GM19395 (cell line): ENCODE measurements at regions not wholly inside any gene's neighbourhood (a gene's known extent, or its start where the extent isn't known, plus 50 kb on each side); places are given as distances from the start of the nearest gene placed in this dataset.
A peak's percentile ranks its signal among the peaks of the same experiment; 100 is the strongest.

Source experiments
- ATAC-seq: cut with Tn5 transposase; IDR thresholded peaks from one replicate; pipeline ENCODE4 v1.9.1; 2021; ENCODE audit warnings: mild to moderate bottlenecking, moderate library complexity; ENCODE audit not compliant: unreplicated experiment

GRCh38 chr12:118606690-118607089, 230.3 kb downstream of the SUDS3 start:
- no peak for ATAC-seq

- no peak for ATAC-seq
Measured at GRCh38 chr12:118607831-118608230, 231.5 kb downstream of the SUDS3 start.

GRCh38 chr12:118608770-118609344, 232.5 kb downstream of the SUDS3 start:
- ATAC-seq = no peak

- ATAC-seq = no peak
Measured at GRCh38 chr12:118611295-118611694, 234.9 kb downstream of the SUDS3 start.

GRCh38 chr12:118611770-118612169, 235.4 kb downstream of the SUDS3 start:
- ATAC-seq = no peak

GRCh38 chr12:118617611-118618450, 241.5 kb downstream of the SUDS3 start:
- ATAC-seq = no peak

- ATAC-seq = no peak
Measured at GRCh38 chr12:118618695-118619094, 242.3 kb downstream of the SUDS3 start.

GRCh38 chr12:118625050-118625675, 248.8 kb downstream of the SUDS3 start:
- ATAC-seq = no peak

- ATAC-seq = no peak
Measured at GRCh38 chr12:118633071-118633470, 256.7 kb downstream of the SUDS3 start.

GRCh38 chr12:118635276-118635675, 258.9 kb downstream of the SUDS3 start:
- ATAC-seq = no peak

- no peak for ATAC-seq
Measured at GRCh38 chr12:118637767-118638370, 261.5 kb downstream of the SUDS3 start.

GRCh38 chr12:118641249-118641648, 264.9 kb downstream of the SUDS3 start:
- no peak for ATAC-seq

- ATAC-seq = no peak
Measured at GRCh38 chr12:118645219-118645618, 268.9 kb downstream of the SUDS3 start.

GRCh38 chr12:118649765-118650585, 273.6 kb downstream of the SUDS3 start:
- ATAC-seq = no peak

- ATAC-seq = no peak
Measured at GRCh38 chr12:118650586-118650960, 274.2 kb downstream of the SUDS3 start.

GRCh38 chr12:118651487-118651886, 275.1 kb downstream of the SUDS3 start:
- no peak for ATAC-seq

- ATAC-seq = no peak
Measured at GRCh38 chr12:118655588-118655987, 279.2 kb downstream of the SUDS3 start.

- ATAC-seq = no peak
Measured at GRCh38 chr12:118680356-118680963, 300.9 kb upstream of the SRRM4 start.

- peak; percentile 67 for ATAC-seq
Measured at GRCh38 chr12:118682656-118683055, 298.7 kb upstream of the SRRM4 start.

- ATAC-seq = no peak
Measured at GRCh38 chr12:118685983-118686607, 295.2 kb upstream of the SRRM4 start.
